ENCODE measurements at regions not wholly inside any gene's neighbourhood (a gene's known extent, or its start where the extent isn't known, plus 50 kb on each side); places are given as distances from the start of the nearest gene placed in this dataset.

GRCh38 chr3:76920511-76920910 is 119.4 kb upstream of the ROBO2 start:
- TF ChIP-seq EZH2 (IDR thresholded peaks at IDR 0.05; ENCODE audit: low read length, unreplicated experiment) (no peak), CTCF (conservative IDR thresholded peaks at IDR 0.05; ENCODE audit: low read depth, low read length) (no peak), EZH2phosphoT487 (IDR thresholded peaks at IDR 0.05; ENCODE audit: borderline replicate concordance, low read length) (no peak)
